HEK293T (cell line): ENCODE measurements at regions not wholly inside any gene's neighbourhood (a gene's known extent, or its start where the extent isn't known, plus 50 kb on each side); places are given as distances from the start of the nearest gene placed in this dataset.

Experiments used
- BHLHE40 ChIP-seq: fragments of 450-650 bp; IDR thresholded peaks from 2 replicates; pipeline ENCODE4 v1.6.1; 2016; ENCODE audit warnings: mild to moderate bottlenecking, moderate library complexity, borderline replicate concordance
- FOXK2 ChIP-seq: fragments of 450-650 bp; IDR thresholded peaks from 2 replicates; pipeline ENCODE4 v1.6.1; 2016; ENCODE audit warnings: mild to moderate bottlenecking
- FOXM1 ChIP-seq: fragments of 450-650 bp; IDR thresholded peaks from 2 replicates; pipeline ENCODE4 v1.6.1; 2017; ENCODE audit warnings: mild to moderate bottlenecking, borderline replicate concordance
- HDGF ChIP-seq: fragments of 450-650 bp; IDR thresholded peaks from 2 replicates; pipeline ENCODE4 v1.6.1; 2017; ENCODE audit warnings: antibody characterized with exemption, borderline replicate concordance
- SP1 ChIP-seq: fragments of 450-650 bp; IDR thresholded peaks from 2 replicates; pipeline ENCODE4 v1.6.1; 2017
- TARDBP ChIP-seq: fragments of 450-650 bp; IDR thresholded peaks from 2 replicates; pipeline ENCODE4 v1.6.1; 2016
- ZNF384 ChIP-seq: fragments of 450-650 bp; IDR thresholded peaks from 2 replicates; pipeline ENCODE4 v1.6.1; 2016

GRCh38 chr17:77768248-77768852 lies 190.2 kb upstream of the TNRC6C start:
- TF ChIP-seq FOXM1 (no peak), BHLHE40 (no peak), FOXK2 (no peak), HDGF (no peak), TARDBP (no peak), ZNF384 (no peak), SP1 (no peak)
